ENCODE measurements at regions not wholly inside any gene's neighbourhood (a gene's known extent, or its start where the extent isn't known, plus 50 kb on each side); places are given as distances from the start of the nearest gene placed in this dataset.
"Not testable (repeated sequence)": the region's sequence is repeated elsewhere in the genome, so short reads cannot be mapped to it uniquely, and the experiment has no call there.

DNA sequence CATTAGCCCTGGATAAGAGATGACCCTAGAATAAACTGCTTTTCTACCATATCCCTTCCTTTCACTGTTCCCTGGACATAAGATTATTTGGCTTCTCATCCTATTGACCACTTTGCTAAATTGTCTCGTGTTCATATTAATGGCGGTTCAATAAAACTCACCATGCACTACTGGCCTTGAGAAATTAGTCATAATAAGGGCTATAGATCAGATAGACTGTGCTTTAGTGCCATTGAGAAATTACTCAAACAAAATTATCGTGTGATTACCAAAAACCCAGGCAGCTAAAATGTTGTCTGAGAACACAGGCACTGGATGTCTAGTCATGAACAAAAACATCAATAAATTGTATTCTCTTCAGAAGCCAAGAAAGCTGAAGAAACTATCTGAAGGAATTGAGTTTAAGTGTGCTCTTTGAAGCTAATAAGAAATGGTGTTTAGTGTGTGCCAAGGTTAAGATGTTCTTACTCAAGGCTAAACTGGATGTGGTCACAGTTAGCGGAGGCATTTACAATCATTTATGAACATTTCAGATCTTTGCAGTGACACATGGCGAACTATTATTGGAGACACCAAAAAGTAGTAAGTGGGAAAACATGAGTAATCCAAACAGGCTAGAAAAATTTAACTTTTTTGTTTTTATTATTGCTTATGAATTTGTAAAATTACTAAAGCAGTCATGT, 460.4 kb upstream of the RORB start:
- FAIRE-seq: no peak

DNA sequence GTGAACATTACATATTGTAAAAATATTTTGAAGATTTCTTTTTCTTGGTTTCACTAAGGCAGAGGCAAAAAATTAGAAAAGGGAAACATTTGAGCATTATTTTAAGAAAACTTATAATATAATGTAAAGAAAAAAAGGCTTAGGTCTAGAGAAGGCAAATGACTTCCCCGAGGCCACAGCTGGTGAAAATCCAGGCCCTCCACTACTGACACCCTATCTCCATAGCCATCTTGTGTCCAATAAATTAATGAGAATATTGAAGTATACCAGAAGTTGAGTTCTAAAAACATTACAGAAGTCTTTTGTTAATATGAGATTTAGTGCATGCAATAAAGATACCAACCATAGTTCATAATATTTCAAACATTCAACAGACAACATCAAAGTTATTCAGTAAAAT, 459.9 kb upstream of the RORB start:
- FAIRE-seq: no peak

- no peak for FAIRE-seq
These were observed 455.5 kb upstream of the RORB start for GRCh38 chr9:74041588-74041987.

DNA sequence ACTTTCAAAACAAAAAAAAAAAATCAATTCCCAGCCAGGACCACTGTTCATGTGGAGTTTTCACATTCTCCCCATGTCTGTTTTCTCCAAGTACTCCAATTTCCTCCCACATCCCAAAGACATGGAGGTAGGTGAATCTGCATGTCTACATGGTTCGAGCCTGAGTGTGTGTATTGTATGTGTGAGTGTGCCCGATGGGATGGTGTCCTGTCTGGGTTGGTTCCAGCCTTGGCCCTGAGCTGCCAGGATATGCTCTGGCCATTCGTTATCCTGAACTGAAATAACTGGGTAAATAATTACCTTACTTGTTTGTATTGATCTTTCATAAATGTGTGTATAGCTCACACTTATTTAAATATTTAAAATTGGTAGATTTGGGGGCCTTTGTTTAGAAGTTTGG, 452.3 kb upstream of the RORB start:
- no peak for FAIRE-seq

GRCh38 chr9:74056023-74056422, 441.1 kb upstream of the RORB start:
- no peak for FAIRE-seq

DNA sequence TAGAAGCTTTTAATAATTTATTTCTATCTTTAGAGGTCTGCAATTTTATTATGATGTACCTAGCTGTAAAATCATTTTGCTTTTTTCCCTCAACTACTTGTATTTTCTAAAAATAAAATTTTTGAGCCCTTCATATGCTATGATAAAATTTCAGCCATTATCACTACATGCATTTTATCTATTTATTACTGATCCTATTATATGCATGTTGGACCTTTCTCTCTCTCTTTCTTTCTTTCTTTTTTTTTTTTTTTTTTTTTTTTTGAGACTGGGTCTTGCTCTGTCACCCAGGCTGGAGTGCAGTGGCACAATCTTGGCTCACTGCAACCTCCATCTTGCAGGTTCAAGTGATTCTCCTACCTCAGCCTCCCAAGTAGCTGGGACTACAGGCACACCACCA, 440.1 kb upstream of the RORB start:
- FAIRE-seq: not testable (repeated sequence)

GRCh38 chr9:74064702-74065101, 432.4 kb upstream of the RORB start:
- no peak for FAIRE-seq

- no peak for FAIRE-seq
These were observed 431.0 kb upstream of the RORB start for GRCh38 chr9:74066128-74066527.

DNA sequence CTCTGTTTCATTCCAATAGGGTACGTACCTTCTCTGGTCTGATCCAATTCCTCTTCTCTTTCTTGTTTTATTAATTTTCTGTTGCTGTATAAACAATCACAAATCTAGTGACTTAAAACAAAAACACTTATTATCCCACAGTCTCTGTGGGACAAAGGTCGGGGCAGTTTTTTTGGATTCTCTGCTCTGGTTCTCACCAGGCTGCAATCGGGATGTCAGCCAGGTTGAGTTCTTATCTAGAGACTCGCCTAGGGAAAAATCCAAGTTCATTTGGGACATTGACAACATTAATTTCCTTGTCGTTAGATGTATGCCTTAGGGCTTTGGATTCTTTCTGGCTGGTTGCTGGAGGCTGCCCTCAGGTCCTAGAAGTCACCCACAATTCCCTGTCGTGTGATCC, 430.5 kb upstream of the RORB start:
- no peak for FAIRE-seq

GRCh38 chr9:74071502-74071901, 425.6 kb upstream of the RORB start:
- FAIRE-seq: no peak

- no peak for FAIRE-seq
These were observed 423.2 kb upstream of the RORB start for GRCh38 chr9:74073897-74074296.

DNA sequence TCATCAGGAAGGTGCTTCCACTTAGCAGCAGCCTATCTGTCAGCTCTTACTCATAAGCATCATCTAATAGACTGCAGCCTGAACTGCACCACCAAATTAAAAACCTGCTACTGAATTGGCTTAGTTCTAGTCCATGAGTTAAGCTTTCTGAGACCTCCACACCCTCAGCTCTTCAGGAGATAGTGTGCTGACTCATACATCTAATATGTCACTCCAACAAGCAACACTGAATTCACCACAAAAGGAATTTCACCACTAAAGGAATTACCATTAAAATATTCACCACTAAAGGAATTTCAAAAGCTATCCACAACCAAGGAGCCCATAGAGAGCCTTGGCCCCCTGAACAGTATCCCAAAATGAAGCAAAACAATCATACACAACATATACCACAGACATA, 418.5 kb upstream of the RORB start:
- FAIRE-seq: no peak

DNA sequence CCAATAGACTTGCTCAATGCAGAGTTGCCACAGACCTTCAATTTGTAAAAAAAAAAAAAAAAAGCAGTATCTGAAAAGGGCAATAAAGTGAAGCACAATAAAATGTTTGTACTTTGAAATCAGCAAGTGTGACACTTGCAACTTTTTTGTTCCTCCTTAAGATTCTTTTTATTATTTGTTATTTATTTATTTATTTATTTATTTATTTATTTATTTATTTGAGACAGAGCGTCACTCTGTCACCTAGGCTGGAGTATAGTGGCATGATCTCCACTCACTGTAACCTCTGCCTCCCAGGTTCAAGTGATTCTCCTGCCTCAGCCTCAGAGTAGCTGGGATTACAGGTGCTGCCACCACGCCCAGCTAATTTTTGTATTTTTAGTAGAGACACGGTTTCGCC, 416.5 kb upstream of the RORB start:
- FAIRE-seq: not testable (repeated sequence)

DNA sequence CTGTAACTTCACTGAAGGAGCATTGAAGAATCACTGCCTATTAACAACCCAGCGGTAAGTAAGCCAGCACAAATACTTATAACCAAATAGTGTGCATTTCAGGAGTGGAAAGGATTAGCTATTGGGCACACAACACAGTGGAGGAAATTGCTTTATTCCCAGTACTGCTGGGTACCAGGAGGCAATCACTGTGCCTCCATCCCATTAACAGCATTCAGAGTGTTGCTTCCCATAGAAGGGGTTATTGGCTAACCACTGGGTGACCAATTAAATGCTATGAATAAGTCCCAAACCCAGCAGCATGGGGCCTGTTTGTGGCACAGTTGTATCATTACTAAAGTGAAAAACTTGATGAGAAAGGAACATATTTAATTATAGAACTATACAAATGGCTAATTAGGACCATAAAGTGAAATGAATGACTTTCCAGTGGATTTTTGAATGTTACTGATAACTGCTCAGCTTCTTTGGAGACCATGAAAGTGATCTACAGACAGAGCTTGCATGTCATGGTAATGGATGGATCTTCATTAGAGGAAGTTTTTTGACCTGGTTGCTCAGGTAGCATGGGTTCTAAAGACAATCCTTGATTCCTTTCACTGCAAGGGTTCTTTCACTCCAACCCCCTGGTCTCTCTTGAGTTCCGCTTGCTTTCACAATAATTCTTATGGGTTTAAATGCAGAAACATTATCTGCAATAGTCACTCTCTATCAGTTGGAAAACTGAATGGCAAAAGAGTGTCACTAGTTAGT, 413.3 kb upstream of the RORB start:
- no peak for FAIRE-seq

GRCh38 chr9:74085384-74086037, 411.6 kb upstream of the RORB start:
- FAIRE-seq: not testable (repeated sequence)

- not testable (repeated sequence) for FAIRE-seq
These were observed 406.2 kb upstream of the RORB start for GRCh38 chr9:74090921-74091320.

DNA sequence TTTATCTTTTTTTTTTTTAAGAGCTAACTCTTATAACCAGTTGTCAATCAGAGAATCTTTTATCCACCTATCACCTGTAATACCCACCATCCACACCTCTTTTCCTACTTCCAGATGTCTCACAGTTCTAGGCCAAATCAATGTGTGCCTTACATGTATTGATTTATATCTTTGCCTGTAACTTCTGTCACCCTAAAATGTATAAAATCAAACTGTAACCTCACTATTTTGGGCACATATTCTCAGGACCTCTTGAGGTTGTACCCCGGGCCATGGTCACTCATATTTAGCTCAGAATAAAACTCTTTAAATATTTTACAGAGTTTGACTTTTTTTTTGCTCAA, 404.7 kb upstream of the RORB start:
- FAIRE-seq: no peak

- not testable (repeated sequence) for FAIRE-seq
These were observed 403.1 kb upstream of the RORB start for GRCh38 chr9:74094037-74094436.

DNA sequence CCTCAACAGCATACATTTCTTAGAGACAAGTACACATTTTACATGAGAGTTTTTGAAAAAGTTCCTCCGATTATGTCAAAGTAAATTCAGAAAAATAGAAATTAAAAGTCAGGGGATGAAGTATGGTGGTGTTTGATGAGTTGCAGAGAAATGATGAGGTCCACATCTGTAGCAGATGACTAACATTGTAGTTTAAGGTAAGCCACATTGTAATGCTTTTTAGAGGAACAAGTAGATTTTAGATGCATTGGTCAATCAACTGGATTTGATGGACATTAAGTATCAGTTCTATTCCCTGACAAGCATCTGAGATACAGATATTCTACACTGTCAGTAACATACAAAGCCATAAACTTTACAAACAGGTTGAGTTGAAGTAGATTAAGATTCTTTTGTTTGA, 402.4 kb upstream of the RORB start:
- no peak for FAIRE-seq

DNA sequence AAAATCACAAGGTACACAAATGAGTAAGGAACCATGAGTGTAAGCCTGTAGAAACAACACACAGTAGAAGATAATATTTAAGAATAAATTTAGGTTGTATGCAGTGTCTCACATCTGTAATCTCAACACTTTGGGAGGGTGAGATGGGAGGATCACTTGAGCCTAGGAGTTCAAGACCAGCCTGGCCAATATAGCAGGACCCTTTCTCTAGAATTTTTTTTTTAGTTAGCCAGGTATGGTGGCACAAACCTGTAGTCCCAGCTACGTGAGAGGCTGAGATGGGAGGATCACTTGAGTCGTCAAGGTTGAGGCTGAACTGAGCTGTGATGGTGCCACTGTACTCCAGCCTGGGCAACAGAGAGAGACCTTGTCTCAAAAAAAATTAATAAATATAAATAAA, 401.2 kb upstream of the RORB start:
- FAIRE-seq: no peak

- no peak for FAIRE-seq
These were observed 400.7 kb upstream of the RORB start for GRCh38 chr9:74096420-74096819.

DNA sequence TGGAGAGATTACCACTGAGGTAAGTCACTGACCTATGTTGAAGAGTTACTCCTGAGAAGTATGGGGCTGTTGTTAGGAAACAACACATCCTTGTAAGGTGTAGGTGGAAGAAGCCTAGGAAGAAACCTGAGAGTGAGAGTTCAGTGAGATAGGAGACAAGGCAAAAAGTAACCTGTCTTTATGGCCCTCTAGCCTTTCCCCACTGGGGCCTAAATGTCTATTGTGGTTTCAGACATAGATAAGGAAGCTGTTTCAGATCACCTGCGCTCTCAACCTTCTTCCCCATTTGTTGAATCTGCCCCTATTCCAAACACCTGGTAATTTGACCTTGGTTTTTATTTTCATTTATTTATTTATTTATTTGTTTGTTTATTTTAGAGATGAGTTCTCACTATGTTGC, 397.1 kb upstream of the RORB start:
- FAIRE-seq: no peak

DNA sequence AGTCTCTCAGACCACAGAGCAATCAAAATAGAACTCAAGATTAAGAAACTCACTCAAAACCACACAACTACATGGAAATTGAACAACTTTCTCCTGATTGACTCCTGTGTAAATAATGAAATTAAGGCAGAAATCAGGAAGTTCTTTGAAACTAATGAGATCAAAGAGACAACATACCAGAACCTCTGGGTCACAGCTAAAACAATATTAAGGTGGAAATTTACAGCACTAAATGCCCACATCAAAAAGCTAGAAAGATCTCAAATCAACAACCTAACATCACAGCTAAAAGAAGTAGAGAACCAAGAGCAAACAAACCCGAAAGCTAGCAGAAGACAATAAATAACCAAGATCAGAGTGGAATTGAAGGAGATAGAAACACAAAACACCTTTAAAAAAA, 395.0 kb upstream of the RORB start:
- FAIRE-seq: not testable (repeated sequence)

- FAIRE-seq: no peak
These were observed 394.4 kb upstream of the RORB start for GRCh38 chr9:74102702-74103101.
